ENCODE measurements at regions not wholly inside any gene's neighbourhood (a gene's known extent, or its start where the extent isn't known, plus 50 kb on each side); places are given as distances from the start of the nearest gene placed in this dataset.

DNA sequence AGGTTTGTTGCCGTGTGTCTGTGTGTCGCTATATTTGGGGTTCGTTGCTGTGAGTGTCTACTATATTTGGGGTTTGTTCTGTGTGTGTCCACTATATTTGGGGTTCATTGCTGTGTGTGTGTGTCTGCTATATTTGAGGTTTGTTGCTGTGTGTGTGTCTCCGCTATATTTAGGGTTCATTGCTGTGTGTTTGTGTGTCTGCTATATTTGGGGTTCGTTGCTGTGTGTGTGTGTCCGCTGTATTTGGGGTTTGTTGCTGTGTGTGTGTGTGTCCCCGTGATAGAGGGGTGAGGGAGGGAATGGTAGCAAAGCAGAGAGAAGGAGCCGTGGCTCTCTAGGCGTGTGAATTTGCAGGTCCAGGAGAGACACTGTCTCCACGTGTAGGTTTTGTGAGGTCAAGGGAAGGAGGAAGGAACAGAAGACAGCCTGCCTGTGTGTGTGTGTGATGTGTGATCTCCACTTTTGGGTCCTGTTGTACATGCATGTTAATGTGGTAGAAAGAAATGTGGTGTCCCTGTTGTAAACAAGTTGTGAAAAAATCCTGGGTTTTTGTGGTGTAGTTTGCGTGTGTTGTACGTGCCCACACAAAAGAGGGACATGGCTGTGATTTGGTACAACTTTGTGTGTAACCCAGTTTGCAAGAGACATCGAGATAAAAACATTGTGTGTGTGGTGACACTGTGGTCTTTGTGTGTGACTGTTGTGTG is 56.3 kb upstream of the ECE1 start:
- no peak for DNase-seq (ENCODE audit: low read depth)

DNA sequence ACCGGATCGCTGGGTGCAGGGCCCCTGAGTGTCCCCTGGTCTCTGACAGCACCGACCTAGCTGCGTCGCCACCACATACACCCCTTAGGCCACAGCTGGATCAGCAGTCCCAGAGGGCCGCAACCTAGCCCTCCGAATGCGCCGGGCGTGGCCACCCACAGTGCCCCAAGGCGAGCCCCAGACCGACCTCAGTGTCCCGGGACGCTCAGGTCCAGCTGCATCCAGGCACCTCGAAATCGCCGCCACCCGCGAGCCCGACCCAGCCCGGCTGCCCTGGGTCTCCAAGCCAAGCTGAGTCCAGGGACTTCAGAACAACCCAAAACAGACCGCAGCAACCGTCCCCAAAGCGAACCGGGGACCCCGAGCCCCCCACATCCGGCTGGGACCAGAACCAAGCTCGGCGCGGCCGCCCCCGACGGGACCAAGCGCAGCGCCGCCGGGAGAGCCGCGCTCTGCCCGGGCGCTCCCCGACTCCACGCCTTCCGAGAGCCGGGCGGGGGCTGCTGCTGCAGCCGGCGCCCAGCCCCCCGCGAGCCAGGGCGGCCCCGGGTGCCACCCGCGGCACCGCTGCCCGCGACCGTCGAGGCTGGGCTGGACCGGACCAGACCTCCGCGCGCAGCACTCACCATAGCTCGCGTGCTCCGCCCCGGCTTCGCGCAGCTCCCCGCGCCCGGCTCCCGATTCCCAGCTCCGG is 54.6 kb upstream of the ECE1 start:
- DNase-seq (ENCODE audit: low read depth), result no peak

DNA sequence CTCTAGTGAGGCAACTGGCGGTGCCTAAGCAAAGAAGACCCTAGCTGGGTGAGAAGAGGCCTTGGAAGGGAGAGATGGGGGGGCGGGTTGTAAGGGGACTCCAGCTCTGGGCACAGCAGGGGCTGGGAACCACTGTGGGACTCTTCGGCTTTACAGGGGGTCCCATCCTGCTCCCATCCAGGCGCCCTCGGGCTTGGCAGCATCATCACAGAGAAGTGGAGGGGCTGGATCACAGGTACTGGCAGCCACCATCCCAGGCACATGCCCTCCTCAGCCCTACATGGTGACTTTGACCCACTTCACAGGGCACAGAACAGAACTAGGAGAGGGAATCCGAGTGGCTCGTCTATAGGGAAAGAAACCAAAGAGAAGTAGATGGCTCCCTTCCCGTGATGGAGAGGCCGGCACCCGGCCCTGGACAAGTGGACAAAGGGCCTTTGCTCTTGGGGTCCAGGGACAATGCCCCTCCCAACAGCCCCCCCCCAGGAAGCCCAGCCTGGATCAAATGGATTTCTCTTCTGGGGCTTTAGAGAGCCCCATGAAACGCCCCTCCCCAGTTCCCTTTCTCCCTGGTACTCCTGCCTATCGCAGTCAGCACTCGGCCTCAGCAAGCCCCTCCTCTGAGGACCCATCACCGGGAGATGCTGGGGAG is 54.0 kb upstream of the ECE1 start:
- no peak for DNase-seq (ENCODE audit: low read depth)

DNA sequence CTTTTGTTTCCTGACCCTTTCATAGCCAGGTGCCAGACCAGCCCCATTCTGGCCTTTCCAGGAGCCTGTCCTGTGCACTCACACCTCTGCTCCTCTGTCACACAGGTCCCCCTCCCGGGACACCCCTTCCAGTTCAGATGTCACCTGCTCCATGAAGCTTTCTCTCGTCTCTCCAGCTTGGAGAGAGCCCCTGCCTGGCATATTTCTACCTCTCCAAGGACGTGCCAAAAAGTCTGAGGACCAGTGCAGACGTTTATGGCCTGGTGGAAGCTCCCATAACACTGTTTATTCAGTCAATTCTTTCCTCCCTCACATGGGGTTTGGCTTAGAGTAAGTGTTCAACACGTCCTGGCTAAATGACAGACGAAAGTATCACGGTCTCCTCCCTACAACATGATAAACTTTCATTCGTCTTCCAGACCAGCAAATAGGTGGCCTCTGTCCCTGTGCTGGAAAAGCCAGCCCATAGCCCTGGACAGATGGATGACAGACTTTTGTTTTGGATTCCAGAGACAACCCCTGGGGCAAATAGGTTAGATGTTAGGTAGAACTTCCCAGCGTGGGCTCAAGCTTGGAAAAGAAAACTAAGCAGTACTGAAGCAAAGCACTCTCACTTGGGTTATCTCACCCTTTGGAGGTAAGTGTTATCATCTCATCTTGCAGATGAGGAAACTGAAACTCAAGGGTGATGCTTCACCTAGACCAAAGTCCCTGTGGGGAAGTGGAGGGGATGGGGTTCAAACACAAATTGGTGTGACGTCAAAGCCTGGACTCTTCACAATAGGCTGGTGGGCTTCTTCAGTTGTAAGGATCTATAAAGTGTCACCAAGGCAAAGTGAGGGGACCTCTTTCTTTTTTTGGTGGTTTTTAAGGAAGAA is 52.9 kb upstream of the ECE1 start:
- no peak for DNase-seq (ENCODE audit: low read depth)

DNA sequence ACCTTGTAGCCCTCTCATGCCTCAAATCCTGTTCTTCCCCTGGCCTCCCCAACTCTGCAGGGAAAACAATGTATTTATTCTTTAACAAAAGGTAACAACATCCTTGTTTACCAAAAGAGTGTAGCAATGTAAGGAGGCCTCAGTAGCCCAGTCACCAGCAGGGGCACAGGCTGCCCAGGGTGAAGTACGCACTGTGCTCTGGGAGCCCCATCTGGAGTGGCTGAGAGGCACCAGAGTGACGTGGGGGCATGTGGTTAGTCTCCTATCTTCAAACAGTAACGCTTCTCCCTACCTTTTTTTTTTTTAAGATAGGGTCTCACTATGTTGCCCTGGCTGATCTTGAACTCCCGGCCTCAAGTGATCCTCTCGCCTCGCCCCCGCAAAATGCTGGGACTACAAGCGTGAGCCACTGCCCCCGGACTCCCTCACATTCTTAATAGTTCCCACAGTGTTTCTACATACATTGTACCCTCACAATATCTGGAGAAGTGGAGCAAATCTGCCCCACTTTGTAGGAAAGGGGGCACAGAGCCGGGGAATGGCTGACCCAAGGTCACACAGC is 51.3 kb upstream of the ECE1 start:
- no peak for DNase-seq (ENCODE audit: low read depth)

DNA sequence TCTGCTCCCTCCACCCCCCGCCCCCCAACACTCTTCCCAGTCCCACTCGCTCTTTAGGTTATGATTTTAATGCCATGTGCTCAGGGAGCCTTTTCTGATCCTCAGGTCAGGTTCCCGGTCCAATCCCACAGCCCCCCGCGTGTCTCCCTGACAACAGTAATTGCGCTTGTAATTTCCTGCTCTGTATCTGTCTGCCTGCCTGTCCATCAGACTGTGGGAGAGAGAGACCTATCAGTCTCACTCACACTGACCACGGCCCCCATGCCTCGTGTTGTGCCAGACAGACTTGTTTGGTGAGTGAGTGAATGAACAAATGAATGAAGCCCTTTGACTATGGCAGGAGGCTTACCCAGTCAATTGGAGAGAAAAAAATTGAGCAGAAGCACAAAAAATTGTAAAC is 50.8 kb upstream of the ECE1 start:
- DNase-seq (ENCODE audit: low read depth), result no peak

DNA sequence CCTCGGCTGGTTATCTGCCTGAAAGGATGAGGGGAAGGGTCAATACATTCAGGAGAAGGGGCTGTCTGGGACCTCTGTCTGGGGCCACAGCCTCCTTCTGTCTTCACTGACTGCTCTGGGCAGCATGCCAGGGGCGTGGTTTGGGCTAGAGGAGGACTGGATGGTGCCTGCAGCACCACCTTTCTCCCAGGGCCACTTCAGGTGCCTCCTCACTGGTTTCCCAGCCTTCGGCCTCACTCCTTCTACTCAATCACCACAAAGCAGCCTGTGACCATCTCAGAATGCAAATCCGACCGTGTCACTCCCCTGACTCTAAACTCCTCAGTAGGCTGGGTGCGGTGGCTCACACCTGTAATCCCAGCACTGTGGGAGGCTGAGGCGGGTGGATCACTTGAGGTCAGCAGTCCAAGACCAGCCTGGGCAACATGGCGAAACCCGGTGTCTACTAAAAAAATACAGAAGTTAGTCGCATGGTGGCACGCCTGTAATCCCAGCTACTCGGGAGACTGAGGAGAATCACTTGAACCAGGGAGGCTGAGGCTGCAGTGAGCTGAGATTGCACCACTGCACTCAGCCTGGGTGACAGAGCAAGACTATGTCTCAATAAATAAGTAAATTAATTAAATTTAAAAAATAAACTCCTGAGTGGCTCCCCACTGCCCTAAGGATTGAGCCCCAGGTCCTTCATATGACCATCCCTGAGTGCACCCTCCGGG is 50.1 kb upstream of the ECE1 start:
- no peak for DNase-seq (ENCODE audit: low read depth)

Data from T-helper 22 cell (primary cell).